Putamen (tissue), 1 donor: ENCODE measurements at regions not wholly inside any gene's neighbourhood (a gene's known extent, or its start where the extent isn't known, plus 50 kb on each side); places are given as distances from the start of the nearest gene placed in this dataset.

ENCODE experiments used
- DNase-seq: peaks from one replicate; pipeline ENCODE4 v3.0.0-alpha.2; 2016; ENCODE audit warnings: low spot score

DNA sequence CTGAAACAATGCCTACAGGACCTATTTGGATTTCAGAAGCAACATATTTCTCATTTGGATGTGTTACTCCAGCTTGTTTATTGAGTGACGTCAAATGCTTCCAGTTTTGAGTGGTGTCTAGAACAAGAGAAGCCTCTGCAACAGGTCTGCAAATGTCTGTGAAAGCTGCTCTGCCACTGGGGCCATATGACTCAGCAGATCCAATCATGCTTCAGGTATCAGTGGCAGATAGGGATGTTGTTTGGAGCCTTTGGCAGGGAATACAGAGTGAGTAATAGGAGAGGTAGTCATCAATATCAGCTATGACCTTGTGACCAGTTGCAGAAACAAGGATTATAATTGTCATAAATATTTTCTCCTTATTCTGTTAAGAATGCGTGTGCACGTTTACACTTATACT, 141.1 kb upstream of the ZXDA start:
- no peak for DNase-seq

DNA sequence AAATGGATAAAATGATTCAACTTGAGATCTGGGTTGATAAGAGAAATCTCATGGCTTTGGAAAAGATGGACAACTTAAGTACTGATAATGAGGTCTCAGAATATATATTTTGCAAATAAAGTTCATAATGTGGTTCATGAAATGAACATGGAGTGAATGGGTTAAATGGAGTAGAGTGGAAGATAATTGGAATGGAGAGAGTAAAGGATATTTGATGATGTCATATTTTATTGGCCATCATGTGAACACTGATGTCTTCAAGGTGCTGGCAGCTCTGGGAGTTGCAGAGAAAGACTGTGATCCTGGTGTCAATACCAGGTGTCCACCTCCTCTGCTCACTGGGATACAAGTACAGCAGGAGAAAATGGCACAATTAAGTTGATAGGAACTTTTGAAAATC, 133.9 kb upstream of the ZXDA start:
- DNase-seq, result no peak

- peak; percentile 0 for DNase-seq
These were observed 115.7 kb upstream of the ZXDA start for GRCh38 chrX:58025979-58026378.

DNA sequence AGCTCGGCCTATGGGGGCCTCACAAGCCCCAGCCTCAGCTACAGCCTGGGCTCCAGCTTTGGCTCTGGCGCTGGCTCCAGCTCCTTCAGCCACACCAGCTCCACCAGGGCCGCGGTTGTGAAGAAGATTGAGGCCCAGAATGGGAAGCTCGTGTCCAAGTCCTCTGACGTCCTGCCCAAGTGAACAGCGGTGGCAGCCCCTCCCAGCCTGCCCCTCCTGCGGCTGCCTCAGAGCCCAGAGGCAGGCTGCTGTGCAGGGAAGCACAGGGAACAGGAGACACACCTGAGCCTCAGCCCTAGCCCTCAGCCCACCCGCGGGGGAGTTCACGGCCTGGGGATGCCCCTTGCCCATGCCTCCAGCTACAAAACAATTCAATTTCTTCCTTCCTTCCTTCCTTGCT, 75.7 kb upstream of the ZXDA start:
- DNase-seq, result no peak

- no peak for DNase-seq
These were observed 74.4 kb upstream of the ZXDA start for GRCh38 chrX:57984620-57985019.

DNA sequence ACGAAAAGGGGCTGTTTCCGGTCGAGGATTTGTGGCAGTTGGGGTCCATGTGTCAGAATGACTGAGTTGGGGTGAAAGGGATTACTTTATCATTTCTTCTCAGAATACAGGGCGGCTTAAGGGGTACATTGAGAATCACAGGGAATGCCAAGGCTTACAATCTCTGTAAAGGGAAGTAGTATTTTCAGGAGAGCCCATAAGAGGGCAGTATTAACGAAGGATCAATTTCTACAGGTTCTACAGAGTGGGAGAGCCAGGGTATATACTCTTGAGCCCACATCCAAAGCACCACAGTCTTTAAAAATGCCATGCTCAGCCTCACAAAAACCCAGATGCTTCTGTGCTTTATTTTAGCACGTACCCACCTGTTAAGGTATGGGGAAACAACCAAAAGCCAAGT, 67.7 kb upstream of the ZXDA start:
- DNase-seq, result no peak

DNA sequence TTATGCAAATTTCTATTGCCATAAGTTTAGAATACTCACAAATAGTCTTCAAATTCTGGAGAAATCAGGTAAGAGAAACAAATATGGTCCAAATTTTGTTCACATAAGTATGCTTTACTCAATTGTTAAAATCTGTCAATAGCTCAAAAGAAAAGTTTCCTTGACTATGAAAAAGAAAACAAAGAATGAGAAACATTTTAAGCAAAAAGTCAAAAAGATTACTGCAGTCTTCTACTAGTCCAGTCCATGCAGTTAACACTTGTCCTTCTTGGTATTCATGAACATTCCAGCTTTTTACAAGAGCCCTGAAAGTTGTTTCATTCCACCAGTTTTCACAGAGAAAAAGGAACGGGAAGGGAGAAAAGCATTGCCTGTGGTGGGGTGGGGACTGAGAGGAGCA, 54.7 kb upstream of the ZXDA start:
- no peak for DNase-seq
